MCF 10A (cell line): ENCODE measurements at regions not wholly inside any gene's neighbourhood (a gene's known extent, or its start where the extent isn't known, plus 50 kb on each side); places are given as distances from the start of the nearest gene placed in this dataset.

Experiments used
- BruUV-seq: library from RNA; stranded (reverse); fragments of 400-500 nt; replicated peaks from 2 replicates; lab custom pipeline; 2021; lab: Mats Ljungman, UMichigan
- CTCF ChIA-PET: fragments of 300-600 bp; sonication (Branson Sonifier 250); formaldehyde crosslinking; extraction: SDS; loops from one replicate; lab custom pipeline; 2021; ENCODE audit warnings: antibody characterized with exemption, inconsistent platforms; lab: Yijun Ruan, JAX
- POLR2A ChIA-PET: fragments of 300-600, 350-650 bp; sonication (Branson Sonifier 250); formaldehyde crosslinking; extraction: SDS; loops from one replicate; lab custom pipeline; 2020; ENCODE audit warnings: antibody characterized with exemption, inconsistent platforms; lab: Yijun Ruan, JAX
- DNase-seq: peaks from one replicate; pipeline ENCODE4 v3.0.0-alpha.2; 2018; ENCODE audit not compliant: unreplicated experiment
- H3K27ac Mint-ChIP-seq: one replicate; pipeline ENCODE4 v1.8.0; 2022; ENCODE audit warnings: mild to moderate bottlenecking, low read depth, mixed read lengths; ENCODE audit not compliant: unreplicated experiment
- H3K27me3 Mint-ChIP-seq: one replicate; pipeline ENCODE4 v1.8.0; 2022; ENCODE audit warnings: mixed read lengths; ENCODE audit not compliant: insufficient read depth, unreplicated experiment
- H3K36me3 Mint-ChIP-seq: one replicate; pipeline ENCODE4 v1.8.0; 2022; ENCODE audit warnings: mild to moderate bottlenecking, moderate library complexity, mixed read lengths; ENCODE audit not compliant: insufficient read depth, unreplicated experiment
- H3K4me1 Mint-ChIP-seq: one replicate; pipeline ENCODE4 v1.8.0; 2022; ENCODE audit warnings: mixed read lengths; ENCODE audit not compliant: insufficient read depth, unreplicated experiment
- H3K4me3 Mint-ChIP-seq: one replicate; pipeline ENCODE4 v1.8.0; 2022; ENCODE audit warnings: mild to moderate bottlenecking, moderate library complexity, mixed read lengths; ENCODE audit not compliant: unreplicated experiment
- H3K9me3 Mint-ChIP-seq: one replicate; pipeline ENCODE4 v1.8.0; 2022; ENCODE audit warnings: mixed read lengths; ENCODE audit not compliant: unreplicated experiment
- CTCF ChIP-seq: fragments of 200-600 bp; IDR thresholded peaks from one replicate; pipeline ENCODE4 v1.8.0; 2022; ENCODE audit warnings: antibody characterized with exemption, mild to moderate bottlenecking; ENCODE audit not compliant: unreplicated experiment
- intact Hi-C: fragments of 100-400 bp; cut with micrococcal nuclease; formaldehyde crosslinking; loops from 2 replicates; pipeline ENCODE4 v1.14.1; 2022

- Mint-ChIP-seq H3K9me3 (no peaks in the 10 kb centered on the region), H3K27me3 (no peaks in the 10 kb centered on the region), H3K4me3 (no peak overlapping the region), H3K27ac (peak overlapping the region; percentile 61), H3K4me1 (peaks cover 40% of the 10 kb centered on the region), H3K36me3 (no peaks in the 10 kb centered on the region)
- peak; percentile 67 for DNase-seq
- no TSS peak for BruUV-seq
- intact Hi-C loops = no loop called here
- CTCF ChIA-PET = interaction anchor here (0.6 to 1.9 kb wide), 3 partner anchors 12 to 176 kb away, joined by 3 to 6 read pairs (median 3); no protein-coding TSS in a partner anchor
- no peak for TF ChIP-seq CTCF
- POLR2A ChIA-PET = interaction anchor here (0.6 to 1.7 kb wide), 5 partner anchors 28 to 637 kb away, joined by 3 to 5 read pairs (median 3); no protein-coding TSS in a partner anchor
These were observed 55.6 kb upstream of the DLX6 start for GRCh38 chr7:96949766-96950165.

GRCh38 chr7:96952974-96953391 lies 52.4 kb upstream of the DLX6 start:
- H3K4me1 Mint-ChIP-seq = peaks cover 41% of the 10 kb centered on the region
- intact Hi-C loops = no loop called here
- H3K9me3 Mint-ChIP-seq = no peaks in the 10 kb centered on the region
- CTCF ChIA-PET = interaction anchor here (0.6 kb wide), 2 partner anchors 278 to 1062 kb away, joined by 3 read pairs; no protein-coding TSS in a partner anchor
- H3K4me3 Mint-ChIP-seq = no peak overlapping the region
- POLR2A ChIA-PET = interaction anchor here (1.2 to 2.3 kb wide), 2 partner anchors 15 to 82 kb away, joined by 3 to 11 read pairs; no protein-coding TSS in a partner anchor
- DNase-seq = peak; percentile 13
- no peak for TF ChIP-seq CTCF
- H3K27ac Mint-ChIP-seq = no peak overlapping the region
- no peaks in the 10 kb centered on the region for H3K36me3 Mint-ChIP-seq
- BruUV-seq = no TSS peak
- H3K27me3 Mint-ChIP-seq = peaks cover 11% of the 10 kb centered on the region

GRCh38 chr7:96953676-96954513 lies 51.5 kb upstream of the DLX6 start:
- intact Hi-C loops = no loop called here

More at GRCh38 chr7:96953676-96954513, 51.5 kb upstream of the DLX6 start:
- peaks cover 41% of the 10 kb centered on the region for H3K4me1 Mint-ChIP-seq
- DNase-seq = peak; percentile 60
- H3K27me3 Mint-ChIP-seq = peaks cover 20% of the 10 kb centered on the region
- H3K4me3 Mint-ChIP-seq = peak overlapping the region; percentile 5
- no peaks in the 10 kb centered on the region for H3K36me3 Mint-ChIP-seq
- BruUV-seq = no TSS peak
- peak overlapping the region; percentile 77 for H3K27ac Mint-ChIP-seq
- TF ChIP-seq CTCF = no peak
- ChIA-PET CTCF (interaction anchor here (0.6 kb wide), 2 partner anchors 600 to 1061 kb away, joined by 3 read pairs; no protein-coding TSS in a partner anchor), POLR2A (interaction anchor here (0.6 to 2.3 kb wide), 3 partner anchors 16 to 83 kb away, joined by 3 to 11 read pairs (median 4); no protein-coding TSS in a partner anchor)
- peaks cover 5% of the 10 kb centered on the region for H3K9me3 Mint-ChIP-seq
